ENCODE measurements at regions not wholly inside any gene's neighbourhood (a gene's known extent, or its start where the extent isn't known, plus 50 kb on each side); places are given as distances from the start of the nearest gene placed in this dataset.

DNA sequence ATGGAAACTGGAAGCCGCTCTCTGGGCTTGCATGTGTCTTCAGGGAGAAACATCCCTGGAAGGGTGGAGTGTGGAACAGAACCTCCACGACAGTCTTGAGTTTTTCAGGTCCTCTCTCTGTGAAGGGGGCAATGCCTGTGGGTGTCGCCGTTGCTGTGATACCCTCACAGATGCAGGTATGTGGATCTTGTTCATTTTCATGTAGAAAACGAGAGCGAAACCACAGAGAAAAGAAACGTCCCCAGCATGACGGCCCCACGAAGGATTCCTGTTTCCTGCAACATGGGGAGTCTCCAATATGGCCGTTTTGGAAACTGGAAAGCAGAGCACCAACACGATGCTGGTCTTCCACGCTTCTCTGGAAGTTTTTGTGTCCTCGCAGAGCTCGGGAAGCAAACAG is 187.9 kb downstream of the ALG10 start:
- TF ChIP-seq, protein P1, sequence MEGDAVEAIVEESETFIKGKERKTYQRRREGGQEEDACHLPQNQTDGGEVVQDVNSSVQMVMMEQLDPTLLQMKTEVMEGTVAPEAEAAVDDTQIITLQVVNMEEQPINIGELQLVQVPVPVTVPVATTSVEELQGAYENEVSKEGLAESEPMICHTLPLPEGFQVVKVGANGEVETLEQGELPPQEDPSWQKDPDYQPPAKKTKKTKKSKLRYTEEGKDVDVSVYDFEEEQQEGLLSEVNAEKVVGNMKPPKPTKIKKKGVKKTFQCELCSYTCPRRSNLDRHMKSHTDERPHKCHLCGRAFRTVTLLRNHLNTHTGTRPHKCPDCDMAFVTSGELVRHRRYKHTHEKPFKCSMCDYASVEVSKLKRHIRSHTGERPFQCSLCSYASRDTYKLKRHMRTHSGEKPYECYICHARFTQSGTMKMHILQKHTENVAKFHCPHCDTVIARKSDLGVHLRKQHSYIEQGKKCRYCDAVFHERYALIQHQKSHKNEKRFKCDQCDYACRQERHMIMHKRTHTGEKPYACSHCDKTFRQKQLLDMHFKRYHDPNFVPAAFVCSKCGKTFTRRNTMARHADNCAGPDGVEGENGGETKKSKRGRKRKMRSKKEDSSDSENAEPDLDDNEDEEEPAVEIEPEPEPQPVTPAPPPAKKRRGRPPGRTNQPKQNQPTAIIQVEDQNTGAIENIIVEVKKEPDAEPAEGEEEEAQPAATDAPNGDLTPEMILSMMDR (IDR thresholded peaks at IDR 0.05), result no peak
- TF ChIP-seq POLR2A (IDR thresholded peaks at IDR 0.05; ENCODE audit: low read depth), result no peak
